Right lobe of liver (tissue), 6 donors: ENCODE measurements at regions not wholly inside any gene's neighbourhood (a gene's known extent, or its start where the extent isn't known, plus 50 kb on each side); places are given as distances from the start of the nearest gene placed in this dataset.

ENCODE experiments used
- ATAC-seq, 4 donors: fragments of 200-7000 bp; cut with Tn5 transposase; one replicate each; pipeline ENCODE4 v1.9.1; 2020; ENCODE audit warnings: mild to moderate bottlenecking in 4 of 4, moderate library complexity in 4 of 4
- DNase-seq, 3 donors: peaks; one replicate each; pipeline ENCODE4 v3.0.0-alpha.2; 2020
- H3K27ac ChIP-seq, 3 donors: fragments of 200-600 bp; one replicate each; pipeline ENCODE4 v1.8.0; 2022
- H3K27me3 ChIP-seq, 2 donors: fragments of 200-600 bp; one replicate each; pipeline ENCODE4 v1.8.0; 2022
- H3K36me3 ChIP-seq, 4 donors: fragments of 200-600 bp; sonication (generic) in 1 of 4; one replicate each; pipeline versions ENCODE4 v1.5.1 to v1.8.0; 2017 to 2022; ENCODE audit warnings: control low read depth in 1 of 4
- H3K4me1 ChIP-seq, 4 donors: fragments of 200-600 bp; sonication (generic) in 1 of 4; one replicate each; pipeline versions ENCODE4 v1.5.1 to v1.8.0; 2017 to 2022; ENCODE audit warnings: control low read depth in 1 of 4
- H3K4me3 ChIP-seq, 3 donors: fragments of 200-600 bp; one replicate each; pipeline ENCODE4 v1.8.0; 2022
- H3K9me3 ChIP-seq, 4 donors: fragments of 200-600 bp; sonication (generic) in 1 of 4; one replicate each; pipeline versions ENCODE4 v1.5.1 to v1.8.0; 2017 to 2022; ENCODE audit warnings: control low read depth in 1 of 4
- POLR2A ChIP-seq: fragments of 450-650 bp; IDR thresholded peaks from one replicate; pipeline ENCODE4 v1.6.1; 2017; ENCODE audit warnings: antibody characterized with exemption, mild to moderate bottlenecking
- WGBS: methylation state at CpG from one replicate; pipeline ENCODE4 v1.1.6; 2018; ENCODE audit warnings: low coverage, low lambda C conversion rate; ENCODE audit not compliant: insufficient coverage; ENCODE audit errors: missing lambda C conversion rate; 5-methylcytosine and 5-hydroxymethylcytosine counted together
- intact Hi-C, 2 donors: fragments of 100-400 bp; cut with DNase I; formaldehyde crosslinking; loops; one replicate each; pipeline versions ENCODE4 v1.11.2 to v1.14.1; 2022
- TF ChIP-seq, protein P1 (sequence below), 4 donors: fragments of 200-600 bp in 3 of 4; fragments of 450-650 bp in 1 of 4; IDR thresholded peaks; one replicate each; pipeline versions ENCODE4 v1.5.1 to v1.8.0; 2016 to 2022; ENCODE audit warnings: antibody characterized with exemption in 4 of 4, mild to moderate bottlenecking in 2 of 4
- donor health status: DM: no; HTN: yes; CAD: no.
- donor health status: DM: no; HTN: no; CAD: no.
- donor health status: DM: no; HTN: no; CAD: no.
- donor health status: DM: no; HTN: yes; CAD: no.
- donor health status: DM: no; HTN: yes; CAD: no.

DNA sequence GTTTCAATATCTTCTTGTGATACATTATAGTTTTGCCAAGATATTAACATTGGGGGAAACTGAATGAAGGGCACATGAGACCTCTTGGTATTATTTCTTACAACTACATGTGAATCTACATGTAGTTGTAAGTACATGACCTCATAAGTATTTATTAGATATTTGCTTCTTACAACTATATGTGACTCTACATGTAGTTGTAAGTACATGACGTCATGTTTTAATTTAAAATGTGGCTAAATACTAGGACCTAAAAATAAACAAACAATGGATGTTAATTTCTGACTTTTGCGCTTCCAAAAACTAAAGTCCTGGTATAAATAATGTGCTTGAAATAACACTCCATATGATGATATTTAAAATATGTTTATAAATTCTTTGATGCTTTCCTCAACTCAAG lies 190.2 kb downstream of the CBLL2 start:
- TF ChIP-seq, protein P1, sequence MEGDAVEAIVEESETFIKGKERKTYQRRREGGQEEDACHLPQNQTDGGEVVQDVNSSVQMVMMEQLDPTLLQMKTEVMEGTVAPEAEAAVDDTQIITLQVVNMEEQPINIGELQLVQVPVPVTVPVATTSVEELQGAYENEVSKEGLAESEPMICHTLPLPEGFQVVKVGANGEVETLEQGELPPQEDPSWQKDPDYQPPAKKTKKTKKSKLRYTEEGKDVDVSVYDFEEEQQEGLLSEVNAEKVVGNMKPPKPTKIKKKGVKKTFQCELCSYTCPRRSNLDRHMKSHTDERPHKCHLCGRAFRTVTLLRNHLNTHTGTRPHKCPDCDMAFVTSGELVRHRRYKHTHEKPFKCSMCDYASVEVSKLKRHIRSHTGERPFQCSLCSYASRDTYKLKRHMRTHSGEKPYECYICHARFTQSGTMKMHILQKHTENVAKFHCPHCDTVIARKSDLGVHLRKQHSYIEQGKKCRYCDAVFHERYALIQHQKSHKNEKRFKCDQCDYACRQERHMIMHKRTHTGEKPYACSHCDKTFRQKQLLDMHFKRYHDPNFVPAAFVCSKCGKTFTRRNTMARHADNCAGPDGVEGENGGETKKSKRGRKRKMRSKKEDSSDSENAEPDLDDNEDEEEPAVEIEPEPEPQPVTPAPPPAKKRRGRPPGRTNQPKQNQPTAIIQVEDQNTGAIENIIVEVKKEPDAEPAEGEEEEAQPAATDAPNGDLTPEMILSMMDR (IDR thresholded peaks at IDR 0.05), result no peak
- no peak for TF ChIP-seq POLR2A
- intact Hi-C loops, result no loop called here
- ATAC-seq, result no peak
- WGBS, result 55% methylated on average over 2 of the region's 2 CpGs
- DNase-seq, result no peak
- Histone ChIP-seq H3K9me3 (no peaks in the 10 kb centered on the region), H3K27me3 (no peaks in the 10 kb centered on the region), H3K4me3 (no peak overlapping the region), H3K27ac (no peak overlapping the region), H3K4me1 (no peaks in the 10 kb centered on the region), H3K36me3 (no peaks in the 10 kb centered on the region)

DNA sequence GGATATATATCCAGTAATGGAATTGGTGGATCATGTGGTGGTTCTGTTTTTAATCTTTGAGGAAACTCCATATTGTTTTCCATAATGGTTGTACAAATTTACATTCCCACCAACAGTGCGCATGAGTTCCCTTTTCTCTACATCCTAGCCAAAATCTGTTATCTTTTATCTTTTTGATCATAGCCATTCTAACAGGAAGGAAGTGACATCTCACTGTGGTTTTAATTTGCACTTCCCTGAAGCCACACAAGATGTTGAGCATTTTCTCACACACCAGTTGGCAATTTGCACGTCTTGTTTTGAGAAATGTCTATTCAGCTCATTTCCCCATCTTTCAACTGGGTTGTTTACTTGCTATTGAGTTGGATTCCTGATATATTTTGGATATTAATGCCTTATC lies 194.9 kb downstream of the CBLL2 start:
- WGBS, result 29% methylated on average over 2 of the region's 2 CpGs
- H3K27ac ChIP-seq, result no peak overlapping the region

DNA sequence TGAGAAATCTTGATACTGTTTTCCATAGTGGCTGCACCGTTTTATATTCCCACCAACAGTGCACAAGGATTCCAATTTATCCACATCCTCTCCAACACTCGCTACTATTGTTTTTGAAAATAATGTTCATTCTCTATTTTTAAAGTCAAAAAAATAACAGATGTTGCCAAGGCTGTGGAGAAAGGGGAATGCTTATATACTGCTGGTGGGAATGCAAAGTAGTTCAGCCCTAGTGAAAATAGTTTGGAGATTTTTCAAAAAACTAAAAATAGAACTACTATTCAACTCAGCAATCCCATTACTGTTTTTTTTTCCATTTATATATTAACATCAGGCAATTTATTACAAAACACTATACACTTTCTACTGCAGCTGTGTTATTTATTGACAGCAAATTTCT lies 208.7 kb downstream of the CBLL2 start:
- DNase-seq, result no peak
- Histone ChIP-seq H3K27me3 (no peaks in the 10 kb centered on the region), H3K4me1 (no peaks in the 10 kb centered on the region), H3K4me3 (no peak overlapping the region), H3K36me3 (no peaks in the 10 kb centered on the region), H3K9me3 (peaks cover 0 to 9% (median 0%) of the 10 kb centered on the region in 4 donors), H3K27ac (no peak overlapping the region)
- WGBS, result 21% methylated on average over 2 of the region's 2 CpGs
- TF ChIP-seq, protein P1 (IDR thresholded peaks at IDR 0.05), result no peak
- TF ChIP-seq POLR2A, result no peak
- ATAC-seq, result no peak
- intact Hi-C loops, result no loop called here

More for the DNA sequence above, 194.9 kb downstream of the CBLL2 start:
- H3K36me3 ChIP-seq, result no peaks in the 10 kb centered on the region
- H3K4me1 ChIP-seq, result no peaks in the 10 kb centered on the region
- intact Hi-C loops, result no loop called here
- DNase-seq (no peak), ATAC-seq (no peak)
- peaks cover 0 to 8% of the 10 kb centered on the region in 2 donors for H3K27me3 ChIP-seq
- TF ChIP-seq POLR2A, result no peak
- TF ChIP-seq, protein P1 (IDR thresholded peaks at IDR 0.05), result no peak
- no peaks in the 10 kb centered on the region for H3K9me3 ChIP-seq
- H3K4me3 ChIP-seq, result no peak overlapping the region

DNA sequence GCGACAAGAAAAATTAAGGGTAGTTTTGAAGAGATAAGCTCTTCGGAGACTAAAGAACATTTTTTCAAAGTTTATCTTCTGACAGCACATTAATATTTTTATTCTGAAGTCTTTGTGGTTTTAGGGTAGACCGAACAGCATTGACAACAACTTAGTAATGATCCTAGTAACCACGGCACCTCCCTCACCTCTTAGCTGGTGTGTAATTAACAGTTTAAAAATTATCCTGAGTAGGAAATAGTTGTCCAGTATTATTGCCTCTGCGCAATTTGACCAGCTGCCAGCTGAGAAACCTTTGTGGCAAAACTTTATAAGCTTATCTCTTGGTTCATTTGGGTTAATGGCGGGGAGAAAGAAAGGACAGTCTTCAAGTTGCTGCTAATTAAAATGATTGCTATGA lies 213.6 kb downstream of the CBLL2 start:
- Histone ChIP-seq H3K27ac (no peak overlapping the region), H3K27me3 (no peaks in the 10 kb centered on the region), H3K9me3 (no peaks in the 10 kb centered on the region), H3K4me3 (no peak overlapping the region), H3K36me3 (no peaks in the 10 kb centered on the region), H3K4me1 (no peaks in the 10 kb centered on the region)
- intact Hi-C loops, result no loop called here
- WGBS, result 48% methylated on average over 6 of the region's 6 CpGs
- no peak for TF ChIP-seq POLR2A
- TF ChIP-seq, protein P1 (IDR thresholded peaks at IDR 0.05), result no peak
- DNase-seq (no peak), ATAC-seq (no peak)

DNA sequence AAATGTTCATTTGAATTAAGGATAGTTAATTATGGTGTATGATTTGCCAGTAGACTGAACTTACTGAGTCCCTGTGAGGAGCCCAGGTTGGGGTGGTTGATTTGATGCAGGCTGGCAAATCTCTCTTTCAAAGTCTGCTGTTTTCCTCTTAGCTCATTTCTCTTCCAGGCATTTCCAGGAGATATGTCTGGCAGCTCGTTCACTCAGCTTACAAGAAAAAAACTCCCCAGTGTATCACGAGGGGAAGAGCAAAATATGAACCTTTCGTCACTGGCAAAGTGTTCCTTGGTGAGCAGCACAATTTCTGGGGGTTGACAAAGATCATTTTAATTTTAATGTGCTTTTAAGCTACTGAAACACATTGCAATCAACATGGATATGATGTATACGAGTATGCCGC lies 244.2 kb downstream of the CBLL2 start:
- DNase-seq, result no peak
- no peaks in the 10 kb centered on the region for H3K9me3 ChIP-seq
- TF ChIP-seq, protein P1 (IDR thresholded peaks at IDR 0.05), result no peak
- TF ChIP-seq POLR2A, result no peak

More for the DNA sequence above, 244.2 kb downstream of the CBLL2 start:
- H3K27me3 ChIP-seq, result no peaks in the 10 kb centered on the region
- intact Hi-C loops, result no loop called here
- no peak for ATAC-seq
- no peak overlapping the region for H3K4me3 ChIP-seq
- no peaks in the 10 kb centered on the region for H3K4me1 ChIP-seq
- WGBS, result 38% methylated on average over 5 of the region's 5 CpGs
- H3K36me3 ChIP-seq, result no peaks in the 10 kb centered on the region
- no peak overlapping the region for H3K27ac ChIP-seq
